Spleen (tissue), 7 donors: ENCODE measurements at regions not wholly inside any gene's neighbourhood (a gene's known extent, or its start where the extent isn't known, plus 50 kb on each side); places are given as distances from the start of the nearest gene placed in this dataset.

Source experiments
- CTCF ChIP-seq, 11 experiments: fragments of 200-600 bp in 7 of 11; fragments of 450-650 bp in 4 of 11; sonication (generic) in 4 of 11; IDR thresholded peaks in 8 of 11; conservative IDR thresholded peaks in 3 of 11; 1 replicate in 7 of 11; 2 replicates in 4 of 11; pipeline versions ENCODE4 v1.4.0 to v1.8.0; 2016 to 2021; ENCODE audit warnings: antibody characterized with exemption in 11 of 11, inconsistent platforms in 4 of 11, mild to moderate bottlenecking in 1 of 11
- POLR2A ChIP-seq, 3 donors: fragments of 450-650 bp; IDR thresholded peaks; one replicate each; pipeline ENCODE4 v1.5.1; 2017; ENCODE audit warnings: antibody characterized with exemption in 3 of 3, mild to moderate bottlenecking in 1 of 3
- POLR2AphosphoS5 ChIP-seq, 3 donors: sonication (generic); formaldehyde crosslinking; IDR thresholded peaks; one replicate each; pipeline ENCODE4 v1.5.1; 2017; ENCODE audit warnings: antibody characterized with exemption in 3 of 3
- donor health status: DM: no; HTN: no; CAD: no; lungs with moderate emphysema.
- donor health status: DM: no; HTN: no; CAD: no.
- donor health status: DM: no; HTN: no; CAD: no.

- TF ChIP-seq CTCF (IDR thresholded peaks at IDR 0.05 in 8 of 11, conservative IDR thresholded peaks at IDR 0.05 in 3 of 11) (no peak), POLR2AphosphoS5 (IDR thresholded peaks at IDR 0.05) (no peak), POLR2A (IDR thresholded peaks at IDR 0.05) (no peak)
Observed at GRCh38 chr20:46835418-46835817, 59.2 kb upstream of the EYA2 start.
